ENCODE measurements at regions not wholly inside any gene's neighbourhood (a gene's known extent, or its start where the extent isn't known, plus 50 kb on each side); places are given as distances from the start of the nearest gene placed in this dataset.

GRCh38 chr5:103455796-103456195, 106.8 kb downstream of the NUDT12 start:
- Histone ChIP-seq H3K27me3 (ENCODE audit: control insufficient read depth, insufficient read depth, low read length) (no peaks in the 10 kb centered on the region), H3K4me3 (ENCODE audit: low read depth, low read length) (no peak overlapping the region), H3K36me3 (ENCODE audit: control insufficient read depth, insufficient read depth, low read length) (no peaks in the 10 kb centered on the region)
- ChIA-PET CTCF (no interaction called here), POLR2A (no interaction called here)
- TF ChIP-seq CTCF (IDR thresholded peaks at IDR 0.05; ENCODE audit: insufficient read depth, low read depth, low read length): no peak
- no peak for DNase-seq (ENCODE audit: low read depth)

DNA sequence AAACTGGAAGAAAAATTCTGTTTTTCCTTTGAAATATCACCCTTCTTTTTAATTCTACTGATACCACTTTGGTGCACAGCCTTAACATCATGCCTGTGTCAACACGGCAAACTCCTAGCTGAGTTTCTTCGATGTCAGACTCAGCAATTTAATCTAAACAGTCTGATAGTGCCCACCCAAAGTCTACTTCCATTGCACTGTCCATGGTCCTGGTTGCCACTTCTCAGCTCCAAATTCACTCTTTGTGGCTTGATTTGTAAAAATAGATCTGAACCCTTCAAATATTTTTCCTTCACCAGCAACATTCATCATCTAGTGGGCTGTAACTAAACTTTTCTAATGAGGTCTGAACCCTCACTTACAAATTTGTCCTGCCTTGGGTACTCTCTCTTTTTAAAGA, 107.8 kb downstream of the NUDT12 start:
- DNase-seq (ENCODE audit: low read depth): no peak
- Histone ChIP-seq H3K36me3 (ENCODE audit: control insufficient read depth, insufficient read depth, low read length) (no peaks in the 10 kb centered on the region), H3K27me3 (ENCODE audit: control insufficient read depth, insufficient read depth, low read length) (no peaks in the 10 kb centered on the region), H3K4me3 (ENCODE audit: low read depth, low read length) (no peak overlapping the region)
- no peak for TF ChIP-seq CTCF (IDR thresholded peaks at IDR 0.05; ENCODE audit: insufficient read depth, low read depth, low read length)
- POLR2A ChIA-PET: no interaction called here
- CTCF ChIA-PET: no interaction called here

DNA sequence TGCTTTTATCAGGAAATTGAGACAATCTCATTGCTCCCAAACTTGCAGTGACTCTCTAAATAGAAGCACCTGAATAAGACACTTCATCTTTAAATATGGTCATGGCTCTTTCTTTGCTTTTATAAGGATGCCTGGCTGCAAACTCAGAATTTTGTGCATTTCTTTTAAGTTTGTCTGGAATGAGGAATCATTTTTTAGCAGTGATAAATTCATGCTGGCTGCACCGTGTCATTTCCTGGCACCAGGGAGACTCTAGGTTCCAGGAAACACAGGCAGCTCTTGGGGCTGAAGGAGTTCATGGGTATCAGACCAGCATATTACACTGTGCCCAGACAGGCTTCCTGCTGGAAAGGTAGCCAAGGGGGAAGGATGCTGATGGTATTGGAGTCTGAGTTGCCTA, 109.9 kb downstream of the NUDT12 start:
- ChIA-PET POLR2A (no interaction called here), CTCF (interaction anchor here (0.8 to 2.4 kb wide), 7 partner anchors 13 to 220 kb away, joined by 4 to 9 read pairs (median 5); no protein-coding TSS in a partner anchor)
- peak; percentile 52 for DNase-seq (ENCODE audit: low read depth)
- no peak overlapping the region for H3K4me3 ChIP-seq (ENCODE audit: low read depth, low read length)
- no peak for TF ChIP-seq CTCF (IDR thresholded peaks at IDR 0.05; ENCODE audit: insufficient read depth, low read depth, low read length)
- H3K27me3 ChIP-seq (ENCODE audit: control insufficient read depth, insufficient read depth, low read length): no peaks in the 10 kb centered on the region
- no peaks in the 10 kb centered on the region for H3K36me3 ChIP-seq (ENCODE audit: control insufficient read depth, insufficient read depth, low read length)

DNA sequence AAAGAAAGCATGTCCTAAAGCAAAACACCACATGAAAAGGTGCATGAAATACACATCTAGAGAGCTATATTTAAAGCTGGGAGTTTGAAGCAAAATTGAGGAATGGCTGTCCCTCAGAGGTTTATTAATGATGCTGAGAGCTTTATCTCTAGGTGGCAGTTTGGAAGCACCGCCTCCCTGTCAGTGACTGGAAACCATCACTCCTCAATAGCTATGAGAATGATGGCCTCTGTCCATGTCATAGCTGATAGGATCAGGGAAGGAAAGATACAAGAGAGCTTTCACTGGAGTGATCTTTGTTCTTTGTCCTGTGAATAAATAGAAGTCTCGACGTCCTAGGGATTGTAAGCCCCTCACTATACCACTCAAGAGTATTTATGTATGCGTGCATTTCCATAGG, 110.5 kb downstream of the NUDT12 start:
- Histone ChIP-seq H3K27me3 (ENCODE audit: control insufficient read depth, insufficient read depth, low read length) (no peaks in the 10 kb centered on the region), H3K4me3 (ENCODE audit: low read depth, low read length) (no peak overlapping the region), H3K36me3 (ENCODE audit: control insufficient read depth, insufficient read depth, low read length) (no peaks in the 10 kb centered on the region)
- ChIA-PET POLR2A (no interaction called here), CTCF (interaction anchor here (0.6 to 2.4 kb wide), 8 partner anchors 13 to 840 kb away, joined by 3 to 9 read pairs (median 5); no protein-coding TSS in a partner anchor)
- DNase-seq (ENCODE audit: low read depth): no peak
- no peak for TF ChIP-seq CTCF (IDR thresholded peaks at IDR 0.05; ENCODE audit: insufficient read depth, low read depth, low read length)

DNA sequence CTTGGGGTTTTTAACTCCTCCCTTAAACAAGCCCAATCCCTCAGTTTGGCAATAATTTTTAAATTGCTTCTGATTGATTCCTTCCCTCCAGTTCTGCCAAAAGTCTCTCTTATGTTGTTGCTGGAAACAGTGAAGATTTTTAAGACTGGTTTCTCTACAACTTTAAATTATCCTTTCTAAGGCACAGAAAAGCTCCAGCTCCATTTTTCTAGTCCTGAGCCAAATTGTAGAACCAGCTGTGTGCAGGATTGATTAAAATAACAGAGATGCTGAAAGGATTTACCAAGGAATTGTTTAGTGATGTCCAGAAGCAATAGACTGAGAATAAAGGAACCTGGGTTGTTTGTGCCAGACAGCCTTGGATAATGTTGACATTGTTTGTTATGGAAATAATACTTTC, 111.3 kb downstream of the NUDT12 start:
- CTCF ChIA-PET: interaction anchor here (1.6 to 2.4 kb wide), 3 partner anchors 10 to 24 kb away, joined by 3 to 9 read pairs (median 5); no protein-coding TSS in a partner anchor

More for the DNA sequence above, 111.3 kb downstream of the NUDT12 start:
- POLR2A ChIA-PET: no interaction called here
- Histone ChIP-seq H3K36me3 (ENCODE audit: control insufficient read depth, insufficient read depth, low read length) (no peaks in the 10 kb centered on the region), H3K27me3 (ENCODE audit: control insufficient read depth, insufficient read depth, low read length) (no peaks in the 10 kb centered on the region), H3K4me3 (ENCODE audit: low read depth, low read length) (no peak overlapping the region)
- no peak for TF ChIP-seq CTCF (IDR thresholded peaks at IDR 0.05; ENCODE audit: insufficient read depth, low read depth, low read length)
- DNase-seq (ENCODE audit: low read depth): no peak

Data from BJ (cell line).